Caki2 (cell line): ENCODE measurements at regions not wholly inside any gene's neighbourhood (a gene's known extent, or its start where the extent isn't known, plus 50 kb on each side); places are given as distances from the start of the nearest gene placed in this dataset.
"Not testable (repeated sequence)": the region's sequence is repeated elsewhere in the genome, so short reads cannot be mapped to it uniquely, and the experiment has no call there.

Experiments
- DNase-seq: peaks from one replicate; pipeline ENCODE4 v3.0.0-alpha.2; 2015; ENCODE audit warnings: low read depth
- in situ Hi-C: cut with HindIII; loops from 2 replicates; pipeline ENCODE4 v1.10.0; 2016; ENCODE audit warnings: low sequenced_read_pairs, low pct_unique_long_range_greater_than_20kb, mixed read lengths

DNA sequence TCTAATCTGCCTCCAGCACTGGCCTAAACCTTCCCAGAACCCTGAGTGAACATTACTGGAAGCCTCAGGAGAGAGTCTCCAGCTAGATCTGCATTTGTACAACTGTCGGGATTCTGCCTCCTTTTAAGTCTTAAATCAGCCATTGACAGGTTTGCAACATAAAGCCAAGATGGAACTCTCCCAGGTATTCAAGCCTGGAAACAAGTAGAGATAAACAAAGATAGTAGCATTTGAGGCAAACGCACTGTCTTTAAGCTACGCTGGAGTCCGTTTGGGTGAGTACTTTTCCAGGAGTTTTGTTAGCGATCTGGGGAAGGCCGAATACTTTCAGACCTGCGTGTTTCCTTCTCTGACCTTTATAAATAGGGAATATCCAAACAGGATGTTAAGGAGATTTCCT is 317.2 kb upstream of the FZD8 start:
- in situ Hi-C loops: no loop called here
- no peak for DNase-seq

DNA sequence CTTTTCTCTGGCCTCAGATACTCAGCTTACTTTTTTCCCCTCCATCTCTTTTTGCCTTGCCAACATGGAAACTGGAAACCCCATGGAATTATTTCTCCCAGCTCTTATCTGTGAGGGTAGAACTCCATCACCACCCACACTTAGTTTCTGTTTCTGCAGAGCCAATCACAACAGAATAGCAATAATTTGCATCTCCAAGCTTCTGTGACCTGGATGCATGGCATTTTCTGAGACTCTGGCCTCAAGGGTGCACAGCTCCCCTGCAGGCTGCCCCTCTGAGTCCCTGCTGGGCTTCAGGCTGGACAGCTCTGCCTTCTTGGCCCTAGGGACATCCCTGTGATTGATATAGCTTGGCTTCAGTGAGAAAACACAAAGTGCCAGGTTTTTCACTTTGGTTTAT is 316.5 kb upstream of the FZD8 start:
- not testable (repeated sequence) for DNase-seq

DNA sequence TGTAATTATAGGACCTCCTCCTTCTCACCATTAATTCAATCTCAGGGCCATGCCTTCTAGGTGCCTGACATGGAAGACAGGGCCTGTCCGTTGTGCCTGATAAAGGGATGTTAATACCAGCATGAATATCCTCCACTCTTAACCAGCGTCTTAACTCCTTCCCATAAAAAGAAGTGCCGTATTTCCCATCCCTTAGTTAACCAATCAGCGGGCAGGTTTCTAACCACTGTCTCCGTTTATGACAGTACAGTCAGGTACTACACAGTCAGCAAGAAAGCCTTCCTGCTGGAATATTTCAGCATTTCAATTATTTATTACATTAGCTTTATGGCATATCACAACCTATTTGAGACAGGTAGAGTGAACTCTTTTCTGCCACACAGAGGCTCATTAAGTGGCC is 308.6 kb upstream of the FZD8 start:
- DNase-seq: no peak
- in situ Hi-C loops: no loop called here

More for the DNA sequence above, 316.5 kb upstream of the FZD8 start:
- in situ Hi-C loops: not testable (repeated sequence)

DNA sequence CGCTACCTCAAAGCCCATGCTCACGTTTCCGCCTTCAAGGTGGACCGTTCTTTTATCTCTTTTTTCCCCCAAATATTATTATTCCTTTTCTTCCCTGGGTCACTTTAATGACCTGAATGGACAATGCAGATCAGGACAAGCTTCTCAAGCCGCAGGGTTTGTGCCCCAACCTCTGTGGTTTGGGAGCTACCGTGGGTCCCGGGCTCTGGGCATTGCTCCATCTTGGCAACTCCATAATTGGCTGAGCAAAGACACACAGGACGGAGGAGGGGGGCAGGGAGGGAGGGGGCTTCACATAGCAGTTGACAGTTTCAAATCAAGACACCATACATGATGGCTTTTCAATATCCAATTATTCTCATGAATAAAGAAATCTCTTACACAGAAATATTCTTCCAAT is 308.1 kb upstream of the FZD8 start:
- in situ Hi-C loops: no loop called here
- no peak for DNase-seq

DNA sequence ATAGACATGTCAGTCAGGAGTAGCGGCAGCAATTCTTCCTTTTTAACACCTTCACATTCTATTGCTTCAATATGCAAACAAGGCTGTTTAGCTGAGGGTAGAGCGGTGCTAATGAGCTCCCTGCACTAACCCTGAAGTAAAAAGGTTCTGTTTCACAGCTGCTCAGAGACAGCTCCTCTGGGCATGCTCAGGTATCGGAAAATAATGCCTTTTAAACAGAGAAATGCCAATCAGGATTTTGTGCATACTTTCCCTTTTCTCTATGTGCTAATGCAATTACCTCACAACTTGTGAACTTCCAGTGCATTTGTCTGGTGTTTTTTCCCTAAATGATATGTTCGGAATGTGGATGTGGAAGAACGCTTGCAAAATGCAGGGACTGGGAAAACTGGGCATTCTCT is 307.7 kb upstream of the FZD8 start:
- no peak for DNase-seq
- in situ Hi-C loops: no loop called here

DNA sequence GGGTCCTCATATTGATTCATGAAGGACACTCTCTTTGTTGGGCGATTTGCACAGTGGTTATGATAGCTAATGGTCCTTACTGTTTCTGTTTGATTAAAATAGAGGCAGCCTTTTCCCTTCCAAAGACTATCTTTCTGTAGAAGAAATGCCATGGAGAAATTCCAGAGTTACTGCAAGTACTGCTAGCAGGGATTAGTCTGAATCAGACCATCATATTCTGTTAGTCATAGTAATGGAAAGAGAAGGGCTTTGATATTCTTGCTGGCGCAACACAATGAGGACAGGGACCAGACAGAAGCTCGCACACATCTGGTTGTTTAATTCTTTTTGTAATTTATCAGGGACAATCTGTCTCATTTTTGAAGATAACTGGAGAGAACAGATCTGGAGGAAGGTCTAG is 304.5 kb upstream of the FZD8 start:
- DNase-seq: no peak
- in situ Hi-C loops: no loop called here

DNA sequence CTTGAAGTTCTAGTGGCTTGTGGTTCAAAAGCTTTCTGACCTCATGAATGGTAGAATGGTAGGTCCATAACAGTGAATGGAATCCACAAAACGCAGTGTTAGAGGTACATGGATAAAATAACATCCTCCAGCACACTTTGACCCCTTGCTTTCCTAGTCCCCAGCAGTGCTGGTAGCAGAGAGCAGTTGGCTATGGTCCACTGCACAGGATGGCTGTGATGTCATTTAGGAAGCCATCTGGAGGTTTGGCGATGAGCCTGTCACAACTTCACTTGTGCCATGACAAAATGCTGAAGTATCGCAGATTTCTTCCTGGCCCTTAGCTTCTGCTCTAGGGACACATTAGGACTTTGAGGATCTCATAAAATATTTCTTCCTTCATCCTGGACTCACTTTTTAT is 300.0 kb upstream of the FZD8 start:
- peak; percentile 66 for DNase-seq

DNA sequence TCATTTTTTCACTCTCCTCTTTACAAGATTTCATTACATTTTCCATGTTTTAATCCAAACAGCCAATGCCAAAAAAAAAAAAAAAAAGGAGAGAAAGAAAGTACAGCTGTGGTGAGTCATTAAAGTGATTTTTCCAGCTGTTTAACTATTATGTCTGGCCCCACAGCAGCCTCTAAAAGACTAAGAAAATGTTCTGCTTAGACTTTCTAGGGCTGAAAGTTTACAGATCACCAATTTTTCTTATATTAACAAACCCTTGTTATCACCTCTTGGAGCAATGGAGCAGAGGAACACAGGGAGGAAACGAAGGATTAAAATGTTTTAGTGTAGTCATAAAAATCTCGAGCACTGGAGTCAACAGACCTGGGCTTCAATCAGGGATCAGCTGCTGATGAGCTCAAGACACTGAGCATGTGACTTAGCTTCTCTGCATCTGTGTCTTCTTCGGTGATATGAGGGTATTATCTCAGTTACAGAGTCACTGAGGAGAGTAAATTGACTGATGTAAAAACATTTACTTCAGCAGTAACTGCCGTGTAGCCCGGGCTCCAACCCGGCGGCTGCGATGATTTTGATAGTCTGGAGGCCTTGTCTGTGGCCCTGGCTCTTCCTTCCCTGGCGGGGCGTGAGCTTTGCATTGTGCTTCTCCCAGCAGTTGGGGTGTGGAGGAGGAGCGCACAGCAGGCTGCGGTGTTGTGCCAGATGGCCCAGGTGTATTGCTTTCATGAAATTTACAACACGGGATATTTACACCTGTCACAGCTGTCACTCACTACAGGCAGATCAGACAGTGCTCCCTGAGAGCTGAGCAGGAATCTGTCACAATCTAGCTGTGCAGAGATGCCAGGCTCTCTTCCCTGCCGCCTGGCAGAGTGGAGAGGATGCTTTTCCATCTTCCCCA is 298.3 kb upstream of the FZD8 start:
- no peak for DNase-seq
- in situ Hi-C loops: no loop called here

More for the DNA sequence above, 300.0 kb upstream of the FZD8 start:
- in situ Hi-C loops: no loop called here

DNA sequence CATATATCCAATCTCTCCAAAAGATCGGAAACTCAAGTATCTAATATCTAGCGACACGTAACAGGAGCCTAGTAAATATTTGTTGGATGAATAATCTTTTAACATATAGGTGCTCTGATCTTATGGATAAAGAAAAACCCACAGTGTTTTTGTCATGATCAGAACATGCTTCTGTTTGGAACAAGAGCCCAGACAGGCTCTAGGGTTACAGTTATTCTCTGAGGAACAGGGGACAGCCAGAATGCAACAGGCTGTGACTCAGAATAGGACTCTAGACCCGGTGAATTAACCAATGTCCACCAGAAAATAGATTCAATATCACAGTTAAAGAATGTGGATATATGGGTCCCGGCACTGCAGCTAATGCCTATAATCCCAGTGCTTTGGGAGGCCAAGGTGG is 296.1 kb upstream of the FZD8 start:
- in situ Hi-C loops: no loop called here
- no peak for DNase-seq

DNA sequence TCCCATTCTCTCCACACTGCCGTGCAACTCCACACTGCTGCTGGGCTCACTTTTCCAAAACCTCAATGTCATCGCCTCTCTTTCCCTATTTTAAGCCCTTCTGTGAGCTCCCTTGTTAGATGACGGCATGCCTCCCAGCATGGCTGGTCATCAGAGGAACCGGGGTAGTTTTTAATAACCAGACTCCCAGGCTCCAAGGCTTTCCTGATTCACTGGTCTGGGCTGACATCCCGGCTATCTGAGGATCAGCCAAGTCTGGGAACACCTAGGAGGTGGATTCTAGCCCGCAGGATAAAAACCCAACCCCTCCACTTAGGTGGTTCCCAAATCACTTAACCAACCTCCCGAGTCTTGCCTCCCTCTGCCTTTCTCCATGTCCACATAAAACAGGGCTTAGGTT is 295.4 kb upstream of the FZD8 start:
- DNase-seq: no peak
- in situ Hi-C loops: no loop called here

DNA sequence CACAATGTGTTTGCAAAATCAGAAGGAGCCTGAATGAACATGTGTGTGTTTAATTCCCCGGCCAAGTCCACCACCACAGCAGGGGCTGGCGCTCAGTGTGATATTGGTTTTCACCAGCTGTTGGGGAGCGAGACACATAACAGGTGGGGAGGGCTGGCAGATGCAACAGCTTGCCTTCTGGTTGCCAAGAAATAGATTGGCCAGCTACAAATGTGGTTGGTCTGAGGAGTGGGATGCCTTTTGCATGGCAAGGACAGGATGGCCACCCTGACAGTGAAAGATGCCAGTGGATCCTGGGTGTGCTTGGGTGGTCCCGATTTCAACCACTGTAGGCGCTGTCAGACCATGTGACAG is 292.5 kb upstream of the FZD8 start:
- no peak for DNase-seq
- in situ Hi-C loops: no loop called here

DNA sequence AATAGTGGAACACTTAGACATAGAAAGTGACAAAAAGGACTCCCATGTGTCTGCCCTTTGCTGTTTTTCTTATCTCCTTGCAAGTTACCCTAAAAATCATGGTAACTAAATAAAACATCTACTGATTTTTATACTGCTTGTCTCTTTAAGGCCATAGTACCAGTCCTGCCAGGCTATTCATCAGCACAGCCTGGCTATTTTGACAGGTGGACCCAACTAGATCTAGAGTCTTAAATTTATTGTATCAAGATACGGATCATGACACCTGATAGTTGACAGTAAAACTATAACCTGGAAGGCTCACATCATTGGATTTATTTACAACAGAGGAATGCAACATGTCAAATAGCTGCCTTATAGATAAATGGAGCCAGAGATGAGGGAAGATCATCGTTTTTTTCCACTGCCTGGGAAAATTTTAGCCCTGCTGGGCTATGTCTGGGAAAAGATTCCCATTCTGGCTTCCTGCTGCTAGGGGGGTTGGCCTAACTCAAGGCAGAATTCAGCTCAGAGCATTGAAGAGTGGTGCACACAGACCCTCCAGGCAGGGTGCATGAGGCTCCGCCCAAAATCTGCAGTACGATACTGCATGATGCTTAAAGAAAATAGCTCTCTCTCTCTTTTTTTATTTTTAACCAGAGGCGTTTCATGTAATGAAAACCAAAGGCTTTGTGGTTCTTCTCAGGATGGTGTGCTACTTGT is 292.0 kb upstream of the FZD8 start:
- DNase-seq: peak; percentile 33
- in situ Hi-C loops: no loop called here

DNA sequence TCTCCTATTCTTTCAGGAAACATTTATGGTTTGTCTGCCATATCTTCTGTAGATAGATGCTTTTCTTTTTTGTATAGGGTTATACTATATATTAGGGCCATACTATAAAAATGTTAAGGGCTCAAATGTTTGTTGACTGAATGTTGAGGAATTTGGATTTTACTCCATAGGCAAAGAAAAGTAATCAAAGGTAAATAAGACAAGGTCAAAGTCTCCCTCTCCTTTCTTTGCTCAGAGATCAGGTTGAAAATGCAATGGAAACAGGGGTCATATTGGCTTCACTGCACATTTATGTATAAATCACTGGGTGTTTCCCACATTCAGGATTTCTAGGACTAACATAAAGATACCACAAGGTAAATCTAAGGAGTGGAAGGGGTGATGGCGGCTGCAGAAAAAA is 291.4 kb upstream of the FZD8 start:
- no peak for DNase-seq
- in situ Hi-C loops: no loop called here

DNA sequence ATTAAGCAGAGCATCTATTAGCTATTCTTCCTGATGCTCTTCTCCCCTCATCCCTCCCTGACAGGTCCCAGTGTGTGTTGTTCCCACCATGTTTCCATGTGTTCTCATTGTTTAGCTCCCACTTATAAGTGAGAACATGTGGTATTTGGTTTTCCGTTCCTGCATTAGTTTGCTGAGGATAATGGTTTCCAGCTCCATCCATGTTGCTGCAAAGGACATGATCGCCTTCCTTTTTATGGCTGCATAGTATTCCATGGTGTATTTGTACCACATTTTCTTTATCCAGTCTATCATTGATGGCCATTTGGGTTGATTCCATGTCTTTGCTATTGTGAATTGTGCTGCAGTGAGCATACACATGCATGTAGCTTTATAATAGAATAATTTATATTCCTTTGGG is 287.9 kb upstream of the FZD8 start:
- DNase-seq, in situ Hi-C loops: not testable (repeated sequence)

DNA sequence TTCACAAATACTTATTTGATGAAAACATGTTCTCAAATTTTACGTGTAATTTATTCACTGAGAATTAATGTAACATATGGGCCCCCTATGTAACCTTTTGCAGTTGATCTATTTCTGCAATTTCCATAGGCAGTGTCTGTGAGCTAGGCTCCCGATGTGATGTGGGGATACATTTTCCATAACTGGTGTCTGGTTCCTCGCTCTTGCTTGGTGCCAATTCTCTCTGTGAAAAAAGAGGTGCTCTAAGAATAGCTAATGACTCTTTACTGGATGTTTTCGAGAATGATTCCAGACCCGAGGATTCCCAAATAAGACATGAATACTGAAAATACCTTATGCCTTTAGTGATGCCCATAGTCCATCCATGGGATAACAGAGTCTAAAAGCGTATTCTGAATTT is 286.7 kb upstream of the FZD8 start:
- in situ Hi-C loops: no loop called here
- DNase-seq: no peak

DNA sequence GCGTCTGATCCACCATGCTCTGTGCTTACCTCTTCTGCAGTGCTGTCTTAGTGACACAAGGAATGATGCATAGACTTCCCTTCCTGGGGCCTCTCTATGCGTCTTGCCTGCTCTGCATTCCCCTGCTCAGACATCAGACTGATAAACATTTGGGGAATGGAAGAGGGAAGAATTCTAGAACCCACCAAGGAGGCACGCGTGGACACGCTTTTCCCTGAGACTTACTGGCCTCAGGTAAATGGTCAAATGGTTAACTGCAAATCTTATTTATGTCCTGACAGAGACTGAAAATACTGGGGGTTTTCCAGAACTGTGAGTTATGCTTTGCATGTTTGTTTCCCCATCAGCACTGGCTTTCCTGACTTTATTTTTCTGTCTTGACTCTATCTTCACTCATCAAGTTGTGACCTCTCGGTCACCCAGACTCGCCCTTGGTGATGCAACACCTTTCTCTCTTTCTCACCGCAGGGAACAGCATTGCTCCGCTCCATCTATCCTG is 285.9 kb upstream of the FZD8 start:
- in situ Hi-C loops: no loop called here
- DNase-seq: peak; percentile 82

DNA sequence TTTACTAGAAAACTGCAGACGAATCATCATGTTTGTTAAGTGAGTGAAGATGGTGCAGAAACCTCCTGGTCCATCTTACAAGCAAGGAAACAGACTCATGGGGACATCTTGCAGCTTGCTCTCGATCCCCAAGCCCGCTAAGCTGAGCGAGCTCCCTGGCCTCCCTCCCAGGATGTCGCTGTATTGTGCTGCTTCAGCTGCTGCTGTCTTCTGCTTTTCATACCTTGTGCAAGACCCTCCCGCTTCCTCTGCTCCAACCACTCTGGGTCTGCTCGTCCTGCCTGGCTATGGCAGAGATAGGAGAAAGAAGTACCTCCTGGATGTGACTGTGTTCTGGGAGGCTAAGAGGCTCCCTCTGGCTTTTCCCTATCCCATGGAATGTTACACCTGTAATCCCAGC is 285.2 kb upstream of the FZD8 start:
- DNase-seq: no peak
- in situ Hi-C loops: no loop called here

DNA sequence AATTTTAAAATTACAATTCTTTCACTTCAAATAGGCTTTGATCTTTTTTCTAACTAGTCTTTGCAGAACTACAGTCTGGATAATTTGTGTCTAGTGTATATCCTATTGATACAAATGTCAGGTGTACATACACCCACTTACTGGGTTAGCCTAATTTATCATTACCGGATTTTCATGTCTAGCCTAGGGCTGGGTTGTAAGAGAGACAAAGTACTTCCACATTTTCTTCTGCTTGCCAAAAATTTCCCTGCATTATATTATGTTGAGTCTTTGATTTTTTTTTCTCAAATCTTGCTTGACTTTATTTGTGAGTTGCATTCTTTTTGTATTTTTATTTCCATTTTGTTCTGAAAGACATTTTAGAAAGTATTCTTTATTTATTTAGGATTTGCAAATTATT is 284.8 kb upstream of the FZD8 start:
- no peak for DNase-seq
- in situ Hi-C loops: no loop called here

DNA sequence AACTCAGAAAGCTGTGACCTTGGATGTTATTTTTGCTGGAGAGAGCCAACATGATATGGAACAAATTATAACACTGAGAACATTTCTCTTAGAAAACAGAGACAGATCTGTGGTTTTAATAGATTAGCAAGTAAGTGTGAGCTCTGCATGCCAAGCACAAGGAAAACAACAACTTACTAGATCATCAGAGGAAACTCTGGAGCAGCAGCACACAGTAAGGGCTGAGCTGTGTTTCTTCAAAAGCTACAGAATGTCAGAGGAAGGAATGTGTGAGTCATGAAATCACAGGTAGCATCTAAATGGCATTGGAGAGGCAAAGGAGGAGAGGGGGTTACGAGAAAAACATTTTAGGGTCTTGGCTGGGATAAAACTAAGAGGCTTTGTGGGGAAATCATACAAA is 283.4 kb upstream of the FZD8 start:
- in situ Hi-C loops: no loop called here
- DNase-seq: peak; percentile 86

DNA sequence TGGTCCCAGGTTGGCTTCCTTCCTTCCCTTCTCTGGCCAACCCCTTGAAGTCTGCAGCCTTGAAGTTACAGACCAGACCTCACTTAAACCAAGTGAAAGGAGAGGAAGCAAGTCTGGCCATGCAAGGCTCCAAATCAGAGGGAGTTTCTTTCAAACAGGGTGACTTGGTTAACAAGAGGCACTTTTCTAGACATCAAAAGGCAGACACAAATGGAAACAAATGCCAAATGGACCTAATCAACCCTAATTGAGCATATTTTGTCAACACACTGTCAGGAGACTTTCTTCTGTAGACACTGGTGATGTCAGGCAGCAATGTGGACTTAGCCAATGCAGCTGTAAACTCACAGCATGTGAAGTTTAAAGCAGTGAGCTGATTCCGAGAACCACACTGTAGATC is 282.7 kb upstream of the FZD8 start:
- in situ Hi-C loops: no loop called here
- DNase-seq: no peak
